Stimulated activated CD4-positive, alpha-beta T cell treated with anti-CD3 and anti-CD28 coated beads, Interleukin-12 subunit alpha, Interleukin-12 subunit beta, amount 100 ng/mL, for 4 hours (primary cell): ENCODE measurements at regions not wholly inside any gene's neighbourhood (a gene's known extent, or its start where the extent isn't known, plus 50 kb on each side); places are given as distances from the start of the nearest gene placed in this dataset.

Source experiments
- DNase-seq: peaks from one replicate; pipeline ENCODE4 v3.0.0-alpha.2; 2020

- no peak for DNase-seq
Measured at GRCh38 chr2:204495381-204495780, 49.9 kb upstream of the PARD3B start.
